Limb (tissue), 2 donors: ENCODE measurements at regions not wholly inside any gene's neighbourhood (a gene's known extent, or its start where the extent isn't known, plus 50 kb on each side); places are given as distances from the start of the nearest gene placed in this dataset.

Experiments used
- DNase-seq, 2 donors: peaks; one replicate each; pipeline ENCODE4 v3.0.0-alpha.2; 2016; ENCODE audit errors: extremely low spot score in 2 of 2

DNA sequence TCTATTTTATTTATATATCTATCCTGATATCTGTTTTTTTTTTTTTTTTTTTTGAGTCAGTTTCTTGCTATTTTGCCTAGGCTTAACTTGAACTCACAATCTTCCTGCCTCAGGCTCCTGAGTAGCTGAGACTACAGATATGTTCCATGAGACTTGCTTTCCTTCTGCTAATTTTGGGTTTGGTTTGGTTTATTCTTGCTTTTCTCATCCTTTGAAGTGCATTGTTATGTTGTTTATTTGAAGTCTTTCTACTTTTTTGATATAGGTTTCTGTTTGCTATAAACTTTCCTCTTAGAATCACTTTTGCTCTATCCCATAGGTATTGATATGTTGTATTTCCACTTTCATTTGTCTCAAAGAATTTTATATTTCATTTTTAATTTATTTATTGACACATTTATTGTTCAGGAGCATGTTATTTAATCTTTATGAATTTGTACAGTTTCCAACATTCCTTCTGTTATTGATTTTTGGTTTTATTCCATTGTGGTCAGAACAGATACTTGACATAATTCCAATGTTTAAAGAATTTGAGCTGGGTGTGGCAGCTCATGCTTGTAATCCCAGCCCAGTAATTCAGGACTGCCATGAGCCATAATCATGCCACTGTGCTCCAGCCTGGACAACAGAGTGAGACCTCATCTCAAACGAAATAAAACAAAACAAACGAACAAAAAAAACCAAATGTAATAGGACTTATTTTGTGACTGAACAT lies 62.3 kb upstream of the PLSCR4 start:
- no peak for DNase-seq

DNA sequence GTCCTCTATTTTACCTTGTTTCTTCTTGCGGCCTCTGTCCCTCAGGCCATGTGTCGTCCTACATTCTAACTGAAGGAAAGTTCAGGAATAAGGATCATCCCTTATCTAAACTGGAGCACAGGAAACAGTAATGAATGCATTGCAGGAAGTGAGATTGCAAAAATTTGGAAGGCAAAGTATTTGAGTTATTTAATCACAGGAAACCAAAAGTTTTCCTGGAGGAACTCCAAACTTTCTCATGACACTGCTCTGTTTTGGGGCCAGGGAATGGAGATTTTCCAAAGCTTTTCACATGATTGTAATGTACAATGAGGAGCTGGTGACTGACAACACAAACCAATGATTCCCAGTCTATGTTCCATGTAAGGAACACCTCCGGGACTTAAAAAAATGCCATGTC lies 57.8 kb upstream of the PLSCR4 start:
- peak in 1 of 2 donors; percentile 23 for DNase-seq

DNA sequence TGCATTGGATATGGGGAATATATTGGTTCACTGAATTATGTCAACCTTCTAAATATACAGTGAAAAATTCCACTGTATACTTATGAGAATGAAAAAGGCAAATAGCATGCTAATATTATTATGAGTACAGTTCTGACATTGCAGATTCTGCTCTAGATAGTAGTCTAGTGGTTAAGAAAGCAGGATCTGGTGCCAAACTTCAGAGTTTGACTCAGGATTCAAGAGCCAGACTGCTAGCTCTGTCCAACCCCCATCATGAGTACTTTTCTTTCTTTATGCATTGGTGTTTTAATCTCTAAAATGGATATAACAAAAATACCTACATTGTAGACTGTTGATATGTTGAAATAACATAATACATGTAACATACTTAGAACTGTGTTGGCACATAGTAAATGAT lies 57.3 kb upstream of the PLSCR4 start:
- DNase-seq, result no peak

DNA sequence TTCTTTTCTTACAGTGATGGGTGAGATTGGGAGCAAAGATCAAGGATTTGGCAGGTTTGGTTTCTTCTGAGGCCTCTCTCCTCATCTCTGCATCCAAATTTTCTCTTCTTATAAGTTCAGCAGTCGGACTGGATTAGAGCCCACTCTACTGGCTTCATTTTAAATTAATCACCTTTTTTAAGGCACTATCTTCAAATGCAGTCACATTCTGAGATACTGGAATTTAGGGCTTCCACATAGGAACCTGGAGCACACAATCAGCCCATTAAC lies 56.5 kb upstream of the PLSCR4 start:
- no peak for DNase-seq

DNA sequence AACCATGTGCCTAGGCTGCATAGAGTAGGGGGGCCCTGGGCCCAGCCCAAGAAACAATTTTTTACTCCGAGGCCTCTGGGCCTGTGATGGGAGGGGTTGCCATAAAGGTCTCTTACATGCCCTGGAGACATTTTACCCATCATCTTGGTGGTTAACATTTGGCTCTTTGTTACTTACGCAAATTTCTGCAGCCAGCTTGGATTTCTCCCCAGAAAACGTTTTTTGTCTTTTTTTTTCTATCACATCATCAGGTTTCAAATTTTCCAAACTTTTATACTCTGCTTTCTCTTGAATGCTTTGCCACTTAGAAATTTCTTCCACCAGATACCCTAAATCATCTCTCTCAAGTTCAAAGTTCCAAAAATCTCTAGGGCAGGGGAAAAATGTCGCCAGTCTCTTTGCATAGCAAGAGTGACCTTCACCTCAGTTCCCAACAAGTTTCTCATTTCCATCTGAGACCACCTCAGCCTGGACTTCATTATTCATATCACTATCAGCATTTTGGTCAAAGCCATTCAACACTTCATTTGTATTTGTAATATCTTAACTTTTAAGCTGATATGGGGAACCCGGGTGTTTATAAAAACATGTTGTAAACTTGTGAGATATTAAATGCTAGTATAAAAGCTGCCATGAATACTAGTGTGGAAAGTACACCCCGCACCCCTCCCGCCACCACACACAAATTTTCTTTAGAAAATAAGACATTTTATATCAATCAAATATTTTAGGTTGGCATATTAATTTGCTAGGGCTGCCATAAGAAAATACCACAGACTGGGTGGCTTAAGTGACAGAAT lies 56.0 kb upstream of the PLSCR4 start:
- DNase-seq, result no peak

DNA sequence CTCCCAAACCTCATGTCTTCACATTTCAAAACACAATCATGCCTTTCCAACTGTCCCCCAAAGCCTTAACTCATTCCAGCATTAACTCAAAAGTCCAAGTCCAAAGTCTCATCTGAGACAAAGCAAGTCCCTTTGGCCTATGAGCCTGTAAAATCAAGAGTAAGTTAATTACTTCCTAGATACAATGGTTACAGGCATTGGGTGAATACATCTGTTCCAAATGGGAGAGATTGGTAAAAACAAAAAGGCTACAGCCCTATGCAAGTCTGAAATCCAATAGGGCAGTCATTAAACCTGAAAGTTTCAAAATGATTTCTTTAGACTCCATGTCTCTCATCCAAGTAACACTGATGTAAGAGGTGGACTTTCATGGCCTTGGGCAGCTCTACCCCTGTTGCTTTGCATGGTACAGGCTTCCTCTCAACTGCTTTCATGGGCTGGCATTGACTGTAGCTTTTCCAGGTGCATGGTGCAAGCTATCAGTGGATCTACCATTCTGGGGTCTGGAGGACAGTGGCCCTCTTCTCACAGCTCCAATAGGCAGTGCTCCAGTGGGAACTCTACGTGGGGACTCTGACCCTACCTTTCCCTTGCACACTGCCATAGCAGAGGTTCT lies 55.0 kb upstream of the PLSCR4 start:
- DNase-seq, result no peak

DNA sequence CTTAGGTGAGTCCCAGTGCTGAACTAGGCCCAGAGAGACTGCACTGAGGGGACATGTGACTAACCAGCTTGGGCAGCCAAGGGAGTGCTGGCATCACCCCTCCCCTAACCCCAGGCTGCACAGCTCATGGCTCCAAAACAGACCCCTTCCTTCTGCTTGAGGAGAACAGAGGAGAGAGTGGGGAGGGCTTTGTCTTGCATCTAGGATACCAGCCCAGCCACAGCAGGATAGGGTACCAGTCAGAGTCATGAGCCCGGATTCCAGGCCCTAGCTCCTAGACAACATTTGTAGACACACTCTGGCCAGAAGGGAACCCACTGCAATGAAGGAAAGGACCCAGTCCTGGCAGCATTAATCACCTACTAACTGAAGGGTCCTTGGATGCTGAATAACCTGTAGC lies 49.9 kb upstream of the PLSCR4 start:
- no peak for DNase-seq
